ENCODE measurements at regions not wholly inside any gene's neighbourhood (a gene's known extent, or its start where the extent isn't known, plus 50 kb on each side); places are given as distances from the start of the nearest gene placed in this dataset.

- DNase-seq (ENCODE audit: low read depth, low spot score) = no peak
Observed at GRCh38 chr2:10237392-10238321, 65.0 kb upstream of the HPCAL1 start.

GRCh38 chr2:10238396-10238795 lies 64.3 kb upstream of the HPCAL1 start:
- no peak for DNase-seq (ENCODE audit: low read depth, low spot score)

GRCh38 chr2:10238991-10239485 lies 63.7 kb upstream of the HPCAL1 start:
- DNase-seq (ENCODE audit: low read depth, low spot score) = no peak

- DNase-seq (ENCODE audit: low read depth, low spot score) = peak; percentile 47
Observed at GRCh38 chr2:10239561-10239967, 63.1 kb upstream of the HPCAL1 start.

GRCh38 chr2:10240161-10240681 lies 62.5 kb upstream of the HPCAL1 start:
- no peak for DNase-seq (ENCODE audit: low read depth, low spot score)

- DNase-seq (ENCODE audit: low read depth, low spot score) = no peak
Observed at GRCh38 chr2:10240911-10241610, 61.6 kb upstream of the HPCAL1 start.

GRCh38 chr2:10241641-10242430 lies 60.9 kb upstream of the HPCAL1 start:
- no peak for DNase-seq (ENCODE audit: low read depth, low spot score)

GRCh38 chr2:10242451-10242850 lies 60.3 kb upstream of the HPCAL1 start:
- no peak for DNase-seq (ENCODE audit: low read depth, low spot score)

- no peak for DNase-seq (ENCODE audit: low read depth, low spot score)
Observed at GRCh38 chr2:10242998-10243925, 59.4 kb upstream of the HPCAL1 start.

GRCh38 chr2:10243926-10244270 lies 58.8 kb upstream of the HPCAL1 start:
- DNase-seq (ENCODE audit: low read depth, low spot score) = no peak

- DNase-seq (ENCODE audit: low read depth, low spot score) = no peak
Observed at GRCh38 chr2:10245021-10245420, 57.7 kb upstream of the HPCAL1 start.

GRCh38 chr2:10245661-10246060 lies 57.0 kb upstream of the HPCAL1 start:
- DNase-seq (ENCODE audit: low read depth, low spot score) = no peak

- DNase-seq (ENCODE audit: low read depth, low spot score) = no peak
Observed at GRCh38 chr2:10246370-10246769, 56.3 kb upstream of the HPCAL1 start.

- no peak for DNase-seq (ENCODE audit: low read depth, low spot score)
Observed at GRCh38 chr2:10246831-10247230, 55.9 kb upstream of the HPCAL1 start.

GRCh38 chr2:10249798-10250197 lies 52.9 kb upstream of the HPCAL1 start:
- no peak for DNase-seq (ENCODE audit: low read depth, low spot score)

GRCh38 chr2:10252224-10252623 lies 50.5 kb upstream of the HPCAL1 start:
- no peak for DNase-seq (ENCODE audit: low read depth, low spot score)

GRCh38 chr2:10252661-10253060 lies 50.0 kb upstream of the HPCAL1 start:
- DNase-seq (ENCODE audit: low read depth, low spot score) = no peak
